GM12892 (cell line): ENCODE measurements at regions not wholly inside any gene's neighbourhood (a gene's known extent, or its start where the extent isn't known, plus 50 kb on each side); places are given as distances from the start of the nearest gene placed in this dataset.

Source experiments
- POLR2A ChIP-seq: IDR thresholded peaks from 2 replicates; pipeline ENCODE4 v1.6.1; 2011; ENCODE audit warnings: low read depth, low read length, control low read depth
- POLR2AphosphoS5 ChIP-seq: IDR thresholded peaks from 2 replicates; pipeline ENCODE4 v1.6.1; 2011; ENCODE audit warnings: low read depth, low read length, control low read depth
- TAF1 ChIP-seq: IDR thresholded peaks from 2 replicates; pipeline ENCODE4 v1.6.1; 2011; ENCODE audit warnings: low read depth, mild to moderate bottlenecking, control low read depth, low read length, borderline replicate concordance

DNA sequence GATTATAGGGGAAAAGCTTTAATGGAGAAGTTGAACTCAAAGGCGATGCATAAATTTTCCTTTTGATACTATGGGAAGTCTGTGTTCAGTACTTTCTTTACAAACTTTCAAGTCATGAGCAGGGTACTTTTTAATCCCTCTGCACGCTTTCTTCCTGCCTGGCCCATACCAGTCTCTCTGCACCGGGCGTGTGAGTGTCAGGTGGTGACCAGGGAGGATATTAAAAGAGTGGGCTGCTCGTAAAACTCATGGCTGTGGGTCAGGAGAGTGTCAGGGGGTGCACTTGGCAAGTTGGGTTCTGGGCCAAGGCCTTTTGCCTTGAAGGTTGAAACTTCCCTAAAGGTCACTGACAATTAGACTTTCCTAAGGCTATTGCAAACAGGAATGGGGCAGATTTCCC lies 367.8 kb downstream of the GPD2 start:
- TF ChIP-seq POLR2AphosphoS5 (no peak), POLR2A (no peak), TAF1 (no peak)
